GOT3 (cell line): ENCODE measurements at regions not wholly inside any gene's neighbourhood (a gene's known extent, or its start where the extent isn't known, plus 50 kb on each side); places are given as distances from the start of the nearest gene placed in this dataset.
"Not testable (repeated sequence)": the region's sequence is repeated elsewhere in the genome, so short reads cannot be mapped to it uniquely, and the experiment has no call there.

Experiments used
- DNase-seq: peaks from one replicate; lab custom pipeline; 2025; ENCODE audit warnings: mixed read lengths; lab: John Stamatoyannopoulos, UW

DNA sequence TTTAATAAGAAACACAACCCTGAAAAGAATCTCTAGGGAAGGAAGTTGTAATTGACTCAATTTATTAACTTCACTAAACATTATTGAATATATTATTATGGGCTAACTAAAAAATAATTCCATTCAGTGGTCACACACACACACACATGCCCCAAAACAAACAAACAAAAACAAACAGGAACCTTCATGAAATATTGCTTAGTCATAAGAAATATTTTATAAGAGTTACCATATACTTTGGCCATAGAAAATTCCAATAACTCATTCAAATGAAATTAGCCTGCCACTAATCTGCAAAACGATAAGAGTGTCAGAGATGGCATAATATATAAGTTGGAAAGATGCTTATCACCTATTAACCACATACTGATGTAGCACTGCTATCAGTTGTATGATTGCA is 268.4 kb upstream of the AMIGO2 start:
- no peak for DNase-seq

DNA sequence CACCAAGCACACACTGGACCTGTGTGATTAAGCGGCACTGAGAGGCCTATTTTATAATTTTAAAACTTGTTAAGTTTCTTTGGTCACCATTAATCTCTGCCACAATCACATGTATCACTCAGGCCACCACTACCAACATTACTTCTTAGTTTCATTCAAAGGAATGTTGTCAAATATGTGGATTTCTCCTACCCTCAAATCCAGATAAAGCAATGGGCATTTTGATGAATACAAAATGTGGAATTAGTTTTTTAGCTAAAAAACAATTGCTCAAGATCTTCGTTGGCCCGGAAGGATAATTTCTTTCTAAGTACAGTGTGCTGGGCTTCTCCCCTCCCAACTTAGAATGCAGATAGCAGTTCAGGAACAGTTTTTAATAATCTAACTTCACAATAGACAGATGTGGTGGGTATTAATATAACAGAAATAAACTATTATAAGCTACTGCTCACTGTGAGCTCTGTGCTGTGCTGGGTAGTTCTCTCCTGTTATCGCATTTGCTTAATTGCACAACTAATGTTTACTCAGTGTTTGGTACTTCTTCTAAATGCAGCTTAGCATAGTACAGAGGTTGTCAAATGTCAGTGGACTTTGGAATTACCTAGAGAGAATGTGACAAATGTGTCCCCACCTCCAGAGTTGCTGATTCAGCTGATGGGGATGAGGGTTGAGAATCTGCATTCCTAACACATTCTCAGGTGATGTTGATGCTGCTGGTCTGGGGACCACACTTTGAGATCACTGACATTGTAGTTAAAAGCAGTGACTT is 266.7 kb upstream of the AMIGO2 start:
- no peak for DNase-seq

DNA sequence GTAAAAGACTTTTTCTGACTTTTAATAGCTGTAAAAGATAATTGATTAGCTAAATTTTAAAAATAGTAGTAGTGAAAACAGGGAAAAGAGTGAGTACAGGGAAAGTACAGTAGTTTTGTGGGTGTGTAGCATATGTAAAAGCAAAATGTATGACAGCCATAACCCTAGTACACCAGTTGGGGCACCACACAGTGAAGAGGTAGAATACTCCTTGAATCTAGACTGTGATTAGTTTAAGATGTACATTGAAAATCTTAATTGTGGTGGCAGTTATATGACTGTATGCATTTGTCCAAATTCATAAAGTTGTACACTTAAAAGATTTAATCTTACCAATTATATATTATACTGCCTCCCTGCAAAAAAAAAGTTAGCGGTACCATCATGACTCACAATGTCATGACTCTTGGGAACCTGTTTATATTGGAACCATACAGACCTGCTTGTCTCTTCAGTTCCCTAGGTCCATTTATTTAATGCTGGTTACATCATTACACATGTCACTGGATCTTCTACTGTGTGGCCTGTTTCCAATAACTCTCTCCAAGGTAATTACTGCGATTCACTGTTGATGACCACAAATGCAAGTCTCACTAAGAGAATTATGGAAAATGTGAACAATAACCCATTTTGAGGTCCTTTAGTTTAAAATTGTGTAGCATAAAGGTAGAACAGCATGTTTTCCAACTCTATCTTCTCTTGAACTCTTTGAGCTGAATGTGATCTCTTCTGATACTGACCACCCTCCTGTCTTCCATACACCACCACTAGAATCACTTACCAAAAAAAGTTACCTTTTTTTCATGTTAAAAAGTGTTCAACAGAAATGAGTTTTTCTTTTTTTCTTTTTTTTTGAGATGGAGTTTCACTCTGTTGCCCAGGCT is 264.2 kb upstream of the AMIGO2 start:
- DNase-seq: no peak

DNA sequence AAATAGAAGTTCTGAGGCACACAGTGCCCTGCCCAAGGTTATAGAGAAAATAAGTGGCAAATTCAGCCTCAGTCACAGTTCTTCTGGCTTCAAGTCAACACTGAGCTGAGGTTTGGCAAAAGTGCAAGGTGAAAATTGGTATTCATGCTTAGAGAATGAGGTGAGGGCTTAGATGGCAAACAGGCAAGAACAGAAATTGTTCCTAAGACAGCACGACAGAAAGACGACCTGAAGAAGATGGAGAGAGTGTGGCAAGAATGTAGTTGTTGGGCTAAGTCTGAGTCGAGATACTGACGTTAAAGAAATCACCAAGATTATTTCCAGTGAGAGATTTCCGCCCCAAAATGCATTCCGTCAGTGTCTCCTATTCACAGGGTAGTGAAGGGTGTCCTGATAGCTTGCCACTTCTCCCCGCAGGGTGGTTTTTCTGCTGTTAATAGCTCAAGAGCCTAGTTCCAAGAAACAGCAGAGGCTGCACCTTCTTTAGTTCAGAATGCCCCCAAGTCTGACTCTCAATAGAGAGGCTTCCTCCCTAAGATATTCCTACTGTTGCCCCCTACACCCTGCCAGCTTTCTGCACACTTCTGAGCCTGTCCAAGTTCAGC is 260.8 kb upstream of the AMIGO2 start:
- no peak for DNase-seq

DNA sequence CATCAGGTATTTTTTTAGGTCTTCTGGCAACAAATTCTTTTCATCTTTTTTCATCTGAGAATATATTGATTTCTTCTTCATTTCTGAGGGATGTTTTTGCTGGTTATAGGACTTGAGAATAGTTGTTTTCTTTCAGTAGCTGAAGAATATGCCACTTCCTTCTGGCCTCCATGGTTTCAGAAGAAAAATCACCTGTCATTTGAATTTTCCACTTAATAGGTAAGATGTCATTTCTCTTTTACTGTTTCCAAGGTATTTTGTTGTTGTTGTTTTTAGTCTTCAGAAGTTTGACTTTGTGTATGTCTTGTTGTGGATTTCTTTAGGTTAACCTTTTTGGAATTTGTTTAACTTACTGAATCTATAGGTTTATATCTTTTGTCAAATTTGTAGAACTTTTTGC is 257.8 kb upstream of the AMIGO2 start:
- DNase-seq: no peak

DNA sequence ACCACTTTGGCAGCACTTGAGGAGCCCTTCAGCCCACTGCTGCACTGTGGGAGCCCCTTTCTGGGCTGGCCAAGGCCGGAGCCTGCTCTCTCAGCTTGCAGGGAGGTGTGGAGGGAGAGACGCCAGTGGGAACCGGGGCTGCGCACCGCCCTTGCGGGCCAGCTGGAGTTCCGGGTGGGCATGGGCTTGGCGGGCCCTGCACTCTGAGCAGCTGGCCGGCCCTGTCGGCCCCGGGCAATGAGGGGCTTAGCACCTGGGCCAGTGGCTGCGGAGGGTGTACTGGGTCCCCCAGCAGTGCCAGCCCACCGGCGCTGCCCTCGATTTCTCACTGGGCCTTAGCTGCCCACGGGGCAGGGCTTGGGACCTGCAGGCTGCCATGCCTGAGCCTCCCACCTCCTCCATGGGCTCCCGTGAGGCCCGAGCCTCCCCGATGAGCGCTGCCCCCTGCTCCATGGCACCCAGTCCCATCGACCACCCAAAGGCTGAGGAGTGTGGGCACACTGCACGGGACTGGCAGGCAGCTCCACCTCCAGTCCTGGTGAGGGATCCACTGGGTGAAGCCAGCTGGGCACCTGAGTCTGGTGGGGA is 253.6 kb upstream of the AMIGO2 start:
- not testable (repeated sequence) for DNase-seq

DNA sequence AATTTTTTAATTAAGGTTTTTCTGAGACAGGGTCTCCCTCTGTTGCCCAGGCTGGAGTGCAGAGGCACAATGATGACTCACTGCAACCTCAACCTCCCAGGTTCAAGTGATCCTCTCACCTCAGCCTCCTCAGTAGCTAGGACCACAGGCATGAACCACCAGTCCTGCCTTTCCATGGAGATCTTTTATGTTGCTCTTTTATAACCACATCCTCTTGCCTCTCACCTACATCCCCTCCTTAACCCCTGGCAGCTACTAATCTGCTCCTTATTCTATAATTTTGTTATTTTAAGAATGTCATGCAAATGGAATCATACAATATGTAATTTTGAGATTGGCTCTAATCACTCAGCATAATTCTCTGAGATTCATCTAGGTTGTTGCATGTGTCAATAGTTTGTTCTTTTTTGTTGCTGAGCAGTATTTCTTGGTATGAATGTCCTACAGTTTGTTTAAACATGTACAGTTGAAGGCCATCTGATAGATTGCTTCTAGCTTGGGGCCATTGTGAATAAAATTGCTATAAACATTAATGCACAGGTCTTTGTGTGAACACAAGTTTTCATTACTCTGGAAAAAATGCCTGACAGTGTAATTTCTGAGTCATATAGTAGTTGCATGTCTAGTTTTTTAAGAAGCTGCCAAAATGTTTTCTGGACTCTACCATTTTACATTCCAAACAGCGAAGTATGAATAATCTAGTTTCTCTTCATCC is 249.2 kb upstream of the AMIGO2 start:
- DNase-seq: no peak

DNA sequence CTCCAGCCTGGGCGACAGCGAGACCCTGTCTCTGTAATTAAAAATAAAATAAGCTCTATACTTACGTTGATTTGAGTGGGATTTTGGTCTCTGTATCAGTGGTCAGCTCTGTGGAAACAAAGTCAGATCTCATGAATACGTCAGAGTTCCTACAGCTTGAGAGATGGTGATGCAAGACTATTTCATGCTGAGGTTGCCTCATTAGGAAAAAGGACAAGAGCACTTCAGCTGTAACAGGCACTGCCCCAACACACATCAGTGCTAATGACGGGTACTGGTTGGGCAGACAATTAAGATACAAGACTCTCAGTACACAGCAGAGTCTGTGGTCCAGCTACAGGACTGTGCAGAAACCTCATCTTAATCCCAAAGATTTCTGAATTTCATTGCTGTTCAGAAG is 246.4 kb upstream of the AMIGO2 start:
- DNase-seq: no peak

DNA sequence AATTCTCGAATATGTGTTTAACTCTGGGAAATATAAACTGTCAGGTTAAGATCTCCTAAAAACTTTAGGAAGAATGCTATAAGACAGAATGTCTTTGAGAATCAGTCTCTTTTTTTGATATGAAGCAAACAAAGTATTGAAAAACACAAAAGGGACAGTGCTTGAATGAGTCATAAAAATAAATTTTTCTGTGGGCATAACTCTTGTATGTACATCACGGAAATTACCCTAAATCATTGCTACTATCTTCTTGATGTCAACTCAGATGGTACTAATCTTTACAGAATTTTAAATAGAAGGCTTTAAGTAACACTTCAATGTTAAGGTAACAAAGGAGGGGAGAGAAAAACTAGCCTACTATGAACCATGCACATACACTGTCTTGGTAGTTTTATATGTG is 244.0 kb upstream of the AMIGO2 start:
- DNase-seq: no peak

DNA sequence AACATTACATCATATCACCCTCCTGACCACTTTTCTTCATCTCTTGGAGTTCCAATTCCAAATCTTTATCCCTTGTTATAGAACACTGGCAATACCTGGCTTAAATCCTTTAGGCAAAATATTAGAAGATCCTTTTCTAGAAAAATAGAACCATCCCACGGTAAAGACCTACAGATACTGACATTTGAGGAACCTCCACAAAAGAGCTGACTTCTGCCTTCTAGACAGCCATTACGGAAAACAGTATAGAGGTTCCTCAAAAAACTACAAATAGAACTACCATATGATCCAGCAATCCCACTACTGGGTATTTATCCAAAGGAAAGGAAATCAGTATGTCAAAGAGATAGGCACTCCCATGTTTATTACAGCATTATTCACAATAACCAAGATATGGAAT is 241.7 kb upstream of the AMIGO2 start:
- no peak for DNase-seq

DNA sequence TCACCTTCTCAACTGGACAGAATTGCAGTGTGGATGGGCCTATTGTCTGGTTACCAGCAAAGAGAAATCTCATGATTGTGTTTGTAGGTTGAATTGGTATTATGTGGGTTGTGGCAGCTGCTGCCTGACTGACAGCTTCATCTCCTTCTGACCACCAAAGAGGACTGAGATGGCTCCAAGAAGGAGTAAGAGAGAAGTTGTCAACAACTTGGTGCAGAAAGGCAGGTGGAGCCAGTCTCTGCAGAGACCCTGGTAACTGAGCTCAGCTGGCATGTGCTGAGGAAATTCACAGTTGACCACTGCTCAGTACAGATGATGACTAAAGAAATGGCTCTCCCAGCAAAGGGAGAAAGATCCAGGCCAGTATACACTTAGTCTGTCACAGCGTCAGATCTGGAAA is 240.0 kb upstream of the AMIGO2 start:
- DNase-seq: no peak

DNA sequence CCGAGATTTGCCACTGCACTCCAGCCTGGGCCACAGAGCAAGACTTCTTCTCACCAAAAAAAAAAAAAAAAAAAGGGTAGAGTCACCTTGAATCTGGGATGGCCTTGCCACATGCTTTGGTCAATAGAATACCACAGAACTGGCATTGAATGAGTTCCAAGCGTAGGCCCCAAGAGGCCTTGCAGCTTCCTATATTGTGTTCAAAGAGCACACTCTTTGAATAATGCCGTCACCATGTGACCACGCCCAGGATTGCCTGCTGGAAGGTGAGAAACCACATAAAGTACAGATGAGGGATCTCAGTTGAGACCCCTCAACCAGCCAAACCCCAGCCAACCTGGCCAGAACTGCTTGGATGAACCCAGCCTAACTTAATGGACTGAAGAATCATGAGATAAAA is 239.2 kb upstream of the AMIGO2 start:
- DNase-seq: no peak

DNA sequence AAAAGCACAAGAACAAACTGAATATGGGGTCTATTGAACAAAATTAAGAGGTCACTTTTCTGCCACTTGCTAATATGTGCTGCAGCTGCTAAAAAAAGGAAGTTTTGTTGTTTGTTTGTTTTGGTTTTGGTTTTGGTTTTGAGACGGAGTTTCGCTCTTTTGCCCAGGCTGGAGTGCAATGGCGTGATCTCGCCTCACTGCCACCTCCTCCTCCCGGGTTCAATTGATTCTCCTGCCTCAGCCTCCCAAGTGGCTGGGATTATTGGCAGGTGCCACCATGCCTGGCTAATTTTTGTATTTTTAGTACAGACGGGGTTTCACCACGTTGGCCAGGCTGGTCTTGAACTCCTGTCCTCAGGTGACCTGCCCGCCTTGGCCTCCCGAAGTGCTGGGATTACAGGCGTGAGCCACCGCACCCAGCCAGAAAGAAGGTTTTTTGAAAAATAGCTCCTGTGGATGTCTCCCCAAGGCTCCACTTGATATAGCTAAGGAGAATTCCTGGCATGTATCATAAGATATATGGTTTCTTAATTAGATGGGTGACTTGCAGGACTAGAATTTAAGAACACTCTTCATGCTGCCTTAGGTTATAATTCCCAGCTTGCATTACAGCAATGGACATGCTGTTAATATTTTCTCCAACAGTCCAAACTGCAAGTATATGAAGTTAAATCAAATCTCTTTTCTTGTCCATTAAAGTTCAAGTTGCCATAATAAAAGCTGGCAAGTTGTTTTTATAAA is 237.6 kb upstream of the AMIGO2 start:
- DNase-seq: no peak

DNA sequence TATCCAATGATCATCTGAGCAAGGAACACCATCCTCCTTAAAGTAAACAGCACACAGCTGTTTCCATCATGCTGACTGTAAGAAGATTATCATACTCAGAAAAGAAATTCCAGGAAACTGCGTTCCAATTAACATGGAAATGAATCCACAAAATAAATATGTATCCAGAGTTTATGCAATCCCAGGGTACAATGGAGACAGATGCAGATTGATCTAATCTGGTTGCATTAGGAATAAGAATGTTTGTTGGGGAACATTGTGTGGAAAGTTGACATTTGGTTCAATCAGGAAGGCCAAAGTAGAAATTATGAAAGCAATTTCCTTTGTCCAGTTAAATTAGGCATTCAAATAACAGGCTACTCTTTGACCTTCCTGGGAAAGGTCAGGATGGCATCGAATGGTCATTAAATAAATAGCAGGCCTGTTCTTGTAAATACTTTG is 236.9 kb upstream of the AMIGO2 start:
- no peak for DNase-seq

DNA sequence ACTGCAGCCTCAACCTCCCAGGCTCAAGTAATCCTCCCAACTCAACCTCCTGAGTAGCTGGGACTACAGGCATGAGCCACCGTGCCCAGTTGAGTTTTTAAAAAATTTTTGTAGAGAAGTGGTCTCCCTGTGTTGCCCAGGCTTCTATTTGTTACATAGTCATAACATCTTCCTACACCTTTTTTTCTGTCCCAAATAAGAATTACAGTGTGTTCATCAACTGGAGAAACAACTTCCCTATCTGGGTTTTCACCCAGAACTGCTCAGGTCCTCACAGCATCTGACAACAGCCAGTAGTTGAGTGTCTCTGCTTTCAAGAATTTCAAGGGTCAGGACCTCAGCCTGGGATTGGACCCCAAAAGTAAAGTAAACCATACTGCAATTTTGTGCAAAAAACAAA is 235.2 kb upstream of the AMIGO2 start:
- DNase-seq: no peak

DNA sequence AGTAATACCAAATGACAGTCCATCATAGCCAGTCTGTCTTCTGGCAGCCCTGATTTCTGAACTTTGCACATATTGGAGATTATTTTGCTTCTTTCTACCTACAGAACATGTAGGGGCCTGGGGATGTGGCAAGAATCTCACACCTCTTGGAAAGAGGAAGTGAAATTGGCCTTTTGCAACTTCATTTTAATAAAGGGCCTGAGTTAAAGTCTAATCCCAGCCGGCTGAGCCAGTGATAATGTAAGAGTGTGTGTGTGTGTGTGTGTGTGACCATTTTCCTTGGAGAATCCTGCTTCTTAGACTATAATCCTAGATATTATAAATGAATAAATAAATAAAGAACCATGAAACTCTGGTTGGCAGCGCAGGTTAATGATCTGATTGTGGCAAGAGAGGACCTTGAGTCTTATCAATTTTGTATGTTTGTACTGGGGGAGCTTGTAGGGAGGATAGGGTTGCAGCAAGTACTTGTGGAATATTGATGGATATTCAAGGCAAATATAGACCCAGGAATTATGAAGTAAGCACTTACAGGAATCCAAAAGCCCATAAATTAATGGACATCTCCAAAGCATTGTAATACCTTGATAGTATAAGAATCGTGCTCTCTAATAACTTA is 233.2 kb upstream of the AMIGO2 start:
- no peak for DNase-seq

DNA sequence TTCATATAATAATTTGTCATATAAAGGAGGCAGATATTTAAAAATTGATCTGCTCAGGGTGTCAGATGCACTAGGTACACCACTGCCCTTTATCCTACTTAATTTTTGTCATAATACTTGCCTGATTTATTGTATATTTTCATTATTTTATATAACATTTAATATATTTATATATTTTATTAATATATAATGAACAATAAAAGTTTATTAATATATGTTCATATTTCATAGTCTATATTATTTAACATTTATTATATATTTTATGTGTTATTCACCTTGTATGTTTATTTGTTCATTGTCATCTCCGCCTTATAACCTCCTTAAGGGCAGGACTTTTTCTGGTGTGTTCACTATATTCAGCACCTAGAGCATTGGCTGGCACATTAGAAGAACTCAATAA is 232.4 kb upstream of the AMIGO2 start:
- DNase-seq: no peak

DNA sequence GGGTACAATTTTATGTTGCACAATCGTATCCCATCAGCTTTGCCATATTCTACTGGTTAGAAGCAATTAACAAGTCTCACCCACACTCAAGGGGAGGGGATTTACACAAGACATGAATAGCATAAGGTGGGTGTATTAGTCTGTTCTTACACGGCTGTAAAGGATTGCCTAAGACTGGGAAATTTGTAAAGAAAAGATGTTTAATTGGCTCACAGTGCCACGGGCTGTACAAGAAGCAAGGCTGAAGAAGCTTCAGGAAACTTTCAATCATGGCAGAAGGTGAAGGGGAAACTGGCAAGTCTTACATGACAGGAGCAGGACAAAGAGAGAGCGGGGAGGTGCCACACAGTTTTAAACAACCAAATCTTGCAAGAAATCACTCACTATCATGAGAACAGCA is 231.8 kb upstream of the AMIGO2 start:
- no peak for DNase-seq

DNA sequence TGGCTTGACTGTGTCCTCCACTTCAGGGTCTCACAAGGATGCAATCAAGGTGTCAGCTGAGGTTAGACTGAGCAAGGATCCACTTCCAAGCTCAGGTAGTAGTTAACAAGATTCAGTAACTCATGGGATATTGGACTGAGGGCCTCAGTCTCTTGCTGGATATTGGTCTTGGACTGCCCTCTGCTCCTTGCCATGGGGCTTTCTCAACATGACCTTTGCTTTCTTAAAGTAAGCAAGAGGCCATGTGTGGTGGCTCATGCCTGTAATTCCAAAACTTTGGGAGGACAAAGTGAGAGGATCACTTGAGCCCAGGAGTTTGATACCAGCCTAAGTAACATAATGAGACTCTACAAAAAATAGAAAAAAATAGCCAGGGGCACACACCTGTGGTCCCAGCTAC is 231.3 kb upstream of the AMIGO2 start:
- DNase-seq: no peak

DNA sequence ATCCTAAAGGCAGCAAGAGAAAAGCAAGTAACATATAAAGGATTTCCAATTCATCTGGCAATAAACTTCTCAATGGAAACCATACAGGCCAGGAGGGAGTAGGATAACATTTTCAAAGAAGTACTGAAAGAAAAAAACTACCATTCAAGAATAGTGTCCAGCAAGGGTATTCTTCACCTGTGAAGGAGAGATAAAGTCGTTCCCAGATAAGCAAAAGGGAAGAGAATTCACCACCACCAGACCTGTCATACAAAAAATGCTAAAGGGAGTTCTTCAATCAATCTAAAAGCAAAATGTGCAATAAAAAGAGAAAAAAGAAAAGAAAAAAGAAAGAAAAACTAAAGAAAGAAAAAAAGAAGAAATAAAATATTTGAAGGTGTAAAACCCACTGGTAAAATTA is 228.9 kb upstream of the AMIGO2 start:
- DNase-seq: no peak
